HG02973 (cell line): ENCODE measurements at regions not wholly inside any gene's neighbourhood (a gene's known extent, or its start where the extent isn't known, plus 50 kb on each side); places are given as distances from the start of the nearest gene placed in this dataset.

Source experiments
- ATAC-seq: cut with Tn5 transposase; IDR thresholded peaks from one replicate; pipeline ENCODE4 v1.9.1; 2021; ENCODE audit warnings: moderate library complexity; ENCODE audit not compliant: unreplicated experiment

DNA sequence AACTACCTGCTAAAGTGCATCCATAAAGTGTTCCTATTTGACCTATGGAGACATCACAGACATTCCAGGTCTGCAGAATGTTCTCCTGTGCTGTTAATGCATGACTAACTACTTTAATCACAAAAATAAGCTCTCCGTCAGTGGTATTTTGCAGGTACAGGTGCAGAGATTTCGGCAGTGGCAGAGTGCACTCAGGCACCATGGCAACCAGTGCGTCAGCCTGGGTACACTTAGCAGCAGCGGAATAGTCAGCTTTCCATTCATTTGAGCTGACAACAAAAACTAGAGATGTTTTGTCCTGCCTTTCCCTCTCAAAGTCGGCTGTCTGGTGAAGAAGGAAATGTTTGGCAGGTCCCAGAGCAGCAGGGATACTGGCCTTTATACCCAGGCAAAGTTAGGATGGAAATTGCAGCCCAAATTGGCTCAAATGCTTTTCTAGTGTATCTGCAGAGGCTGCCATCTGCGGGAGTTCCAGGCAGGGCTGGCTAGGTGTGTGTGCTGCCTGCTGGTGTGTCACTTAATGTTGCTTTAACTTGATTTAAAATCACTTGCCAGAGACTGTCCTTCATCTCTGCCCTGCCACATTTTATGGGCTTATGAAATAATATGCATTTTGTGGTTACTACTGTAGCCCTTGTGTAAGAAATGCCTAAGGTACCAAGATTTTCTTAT, 195.8 kb downstream of the RAP2A start:
- no peak for ATAC-seq

DNA sequence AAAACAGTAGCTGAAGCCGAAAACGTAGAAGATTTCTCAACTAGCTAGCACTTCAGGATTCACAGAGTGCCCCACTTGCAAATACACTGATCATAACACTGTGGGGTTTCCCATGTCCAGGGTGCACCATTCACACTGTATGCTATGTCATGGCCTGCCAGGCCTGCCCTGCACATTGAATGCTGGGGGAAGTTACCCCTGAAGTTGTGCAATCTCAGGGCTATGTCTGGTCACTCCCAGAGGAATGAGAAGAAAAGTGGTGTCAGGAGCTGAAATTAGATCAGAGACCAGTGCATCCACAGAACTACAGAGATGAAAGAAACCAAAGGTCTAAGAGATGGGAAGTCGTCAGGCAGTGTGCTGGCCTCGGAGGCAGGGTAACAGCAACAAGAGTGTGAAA, 196.8 kb downstream of the RAP2A start:
- ATAC-seq: no peak

DNA sequence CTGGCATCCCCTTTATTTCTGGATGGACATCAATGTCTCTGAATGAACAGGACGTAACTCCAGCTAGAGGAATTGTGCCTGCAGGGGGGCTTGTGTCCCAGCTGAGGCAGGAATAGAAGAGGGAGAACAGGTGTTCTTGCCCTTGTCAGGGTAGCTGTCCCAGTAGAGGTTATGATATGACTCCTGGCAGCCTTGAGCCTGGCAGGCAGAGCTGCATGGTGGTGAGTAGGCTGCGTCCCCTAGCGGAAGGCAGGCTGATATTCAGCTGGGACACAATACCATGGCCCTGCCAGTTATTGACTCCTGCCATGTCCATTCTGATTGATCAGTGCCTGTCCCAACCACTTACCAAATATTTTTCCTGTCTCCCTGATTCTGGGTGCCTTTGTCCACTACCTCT, 197.2 kb downstream of the RAP2A start:
- no peak for ATAC-seq

DNA sequence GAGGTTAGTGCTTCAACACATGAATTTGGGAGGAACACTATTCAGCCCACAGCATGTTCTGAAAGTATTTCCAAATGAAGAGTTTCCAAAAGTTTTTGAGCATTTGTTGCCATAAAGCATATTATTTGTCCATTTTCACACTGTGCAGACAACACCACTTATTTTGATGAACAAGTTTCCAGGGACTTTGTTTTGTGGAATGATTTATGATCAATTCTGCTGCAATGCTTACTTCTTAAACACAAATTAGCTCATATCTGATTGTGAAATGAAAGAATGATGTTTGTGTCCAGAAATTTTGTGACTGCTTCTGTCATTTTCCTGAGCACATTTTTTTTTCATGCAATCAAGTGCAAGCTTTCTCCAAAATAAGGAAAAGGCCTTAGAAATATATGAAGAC, 205.3 kb downstream of the RAP2A start:
- ATAC-seq: no peak

DNA sequence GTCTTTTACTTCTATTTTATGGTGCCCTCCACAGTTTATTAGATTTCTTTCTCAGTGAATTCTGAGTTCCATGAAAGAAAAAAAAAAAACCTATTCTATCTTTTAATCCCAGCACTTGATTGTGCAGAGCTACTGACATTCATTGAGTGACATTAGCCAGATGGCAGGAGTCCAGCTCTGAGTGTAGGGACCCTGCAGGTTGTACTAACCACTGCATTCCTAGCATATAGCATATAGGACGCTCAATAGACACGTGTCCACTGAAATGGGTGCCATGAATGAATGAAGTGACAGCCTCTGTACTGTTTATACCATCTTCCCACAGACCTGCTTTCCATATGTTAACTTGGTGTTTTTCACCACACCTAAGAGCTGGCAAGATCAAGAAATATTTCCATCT, 206.3 kb downstream of the RAP2A start:
- ATAC-seq: no peak

DNA sequence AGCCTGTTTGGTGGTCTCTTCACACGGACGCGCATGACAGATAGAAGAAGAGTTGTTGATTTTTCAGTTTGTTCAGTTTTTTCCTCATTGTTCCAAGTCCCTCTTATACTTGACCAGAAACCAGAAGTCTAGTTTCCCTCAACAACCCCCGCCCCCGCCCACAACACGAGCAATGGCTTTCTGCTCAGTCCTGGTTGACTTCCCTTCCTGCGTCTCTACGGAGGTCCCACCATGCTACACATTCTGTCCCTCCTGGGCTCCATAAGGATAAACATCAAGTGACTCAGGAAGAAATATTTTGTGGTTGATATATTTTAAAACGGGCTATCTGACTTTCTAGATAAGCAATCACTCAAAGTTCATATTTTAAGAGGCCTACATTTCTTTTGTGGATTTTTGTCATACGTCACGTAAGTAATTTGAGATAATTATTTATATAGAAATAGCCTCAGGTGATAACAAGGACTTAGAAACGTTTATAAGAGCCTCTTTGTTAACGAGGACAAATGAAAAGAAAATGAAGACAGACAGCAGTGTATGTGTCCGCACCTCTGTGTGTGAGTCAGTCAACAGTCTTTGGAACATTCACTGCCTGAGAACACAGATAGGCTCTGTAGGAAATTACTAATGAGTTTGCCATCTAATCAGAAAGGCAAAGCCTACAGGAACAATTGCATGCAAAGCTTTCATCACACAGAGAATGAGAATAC, 214.4 kb downstream of the RAP2A start:
- no peak for ATAC-seq

DNA sequence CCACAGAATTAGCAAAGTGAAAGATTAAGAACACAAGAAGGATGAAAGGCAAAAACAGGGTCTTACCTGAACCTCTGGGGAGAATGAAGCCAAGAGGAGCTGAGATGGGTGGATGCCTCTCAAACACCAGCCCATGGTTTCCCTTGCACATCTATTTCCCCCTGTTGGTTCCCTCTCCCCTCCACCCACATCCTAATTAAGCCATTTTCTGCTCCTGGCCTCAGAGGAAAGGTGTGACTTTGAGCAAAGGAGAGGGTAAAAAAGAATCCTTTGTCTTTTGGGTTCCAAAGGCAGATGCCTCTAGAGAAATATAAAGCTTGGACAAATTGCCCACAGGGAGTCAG, 214.9 kb downstream of the RAP2A start:
- ATAC-seq: no peak

DNA sequence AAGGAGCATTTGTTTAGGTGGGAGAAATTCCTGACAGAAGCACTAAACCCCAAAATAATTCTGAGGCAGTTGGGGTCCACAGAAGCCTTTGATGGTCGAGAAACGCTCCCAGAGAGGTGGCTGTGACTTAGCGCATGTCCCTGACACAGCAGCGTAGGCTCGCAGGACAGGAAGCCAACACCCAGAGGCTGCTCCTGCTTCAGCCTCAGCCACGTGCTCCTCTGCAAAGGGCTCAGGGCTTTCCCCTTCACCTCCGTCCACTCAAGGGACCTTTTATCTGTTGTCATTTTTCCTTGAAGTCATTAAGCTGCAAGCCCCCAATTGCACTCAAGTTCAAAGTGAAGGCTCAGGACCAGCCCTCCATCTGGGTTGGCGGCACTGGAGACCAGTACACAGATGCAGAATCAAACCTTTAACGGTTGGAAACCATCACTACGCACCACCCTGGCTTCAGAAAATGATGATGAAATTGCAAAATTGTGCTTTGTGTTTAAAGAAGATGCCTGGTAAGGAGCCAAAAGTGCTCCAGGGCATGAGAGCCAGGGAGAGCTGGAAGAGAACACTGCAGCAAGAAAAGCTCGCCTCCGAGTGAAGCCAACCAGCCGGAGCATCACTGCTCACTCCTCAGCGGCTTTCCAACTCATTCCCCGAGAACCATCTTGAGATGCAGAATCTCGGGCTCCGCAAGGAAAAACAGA, 219.6 kb downstream of the RAP2A start:
- no peak for ATAC-seq

DNA sequence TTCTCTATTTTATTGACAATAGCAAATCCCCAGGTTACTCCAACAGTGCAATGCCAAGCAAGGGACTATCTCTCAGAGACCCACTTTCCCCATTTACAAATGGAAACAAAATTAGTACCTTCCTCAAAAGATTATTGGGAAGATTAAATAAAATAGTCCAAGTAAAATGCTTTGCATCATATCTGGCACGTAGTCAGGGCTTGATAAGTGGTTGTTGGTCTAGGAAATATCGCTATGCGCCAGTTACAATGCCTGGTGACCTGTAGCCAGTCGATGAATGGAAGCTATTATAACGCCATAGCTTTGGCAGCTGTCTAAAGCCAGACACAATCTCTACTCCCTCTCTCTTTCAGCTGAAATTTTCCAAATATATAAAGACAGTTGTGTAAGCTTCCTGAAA, 220.3 kb downstream of the RAP2A start:
- no peak for ATAC-seq

DNA sequence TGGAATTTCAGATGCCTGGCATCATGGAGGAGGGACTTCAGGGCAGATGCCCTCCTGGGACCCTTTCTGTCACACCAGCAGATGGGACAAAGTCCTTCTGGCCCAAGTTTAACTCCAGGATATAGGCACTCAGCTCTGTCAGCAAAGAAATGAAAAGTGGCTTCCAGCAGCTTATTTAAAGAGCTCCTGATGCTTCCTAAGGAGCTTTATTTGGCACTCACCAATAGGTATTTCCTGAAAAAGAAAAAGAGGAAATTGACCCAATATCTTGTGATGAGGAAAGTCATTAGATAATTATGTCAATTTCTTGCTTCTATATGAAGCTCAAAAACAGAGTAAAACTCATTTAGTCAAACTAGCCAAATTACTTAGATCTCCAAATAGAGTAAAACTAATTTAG, 224.6 kb downstream of the RAP2A start:
- ATAC-seq: no peak

DNA sequence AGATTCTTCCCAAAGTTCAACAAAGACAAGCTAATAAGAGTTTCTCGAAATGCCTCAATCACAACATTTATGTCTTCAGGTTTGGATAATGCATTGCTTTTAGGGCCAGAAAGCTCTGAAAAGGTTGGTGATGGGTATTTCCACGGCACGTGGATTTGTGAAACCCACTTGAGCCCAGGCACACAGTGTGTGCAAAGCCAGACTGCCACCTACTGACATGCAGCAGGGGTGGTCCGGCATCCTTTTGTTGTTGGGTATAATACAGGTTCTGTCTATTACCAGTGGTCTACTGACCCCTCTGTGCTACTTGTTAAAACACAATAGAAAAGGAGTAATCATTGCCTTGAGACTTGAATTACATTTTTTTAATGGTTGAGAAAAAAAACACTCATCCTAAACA, 225.6 kb downstream of the RAP2A start:
- ATAC-seq: no peak

DNA sequence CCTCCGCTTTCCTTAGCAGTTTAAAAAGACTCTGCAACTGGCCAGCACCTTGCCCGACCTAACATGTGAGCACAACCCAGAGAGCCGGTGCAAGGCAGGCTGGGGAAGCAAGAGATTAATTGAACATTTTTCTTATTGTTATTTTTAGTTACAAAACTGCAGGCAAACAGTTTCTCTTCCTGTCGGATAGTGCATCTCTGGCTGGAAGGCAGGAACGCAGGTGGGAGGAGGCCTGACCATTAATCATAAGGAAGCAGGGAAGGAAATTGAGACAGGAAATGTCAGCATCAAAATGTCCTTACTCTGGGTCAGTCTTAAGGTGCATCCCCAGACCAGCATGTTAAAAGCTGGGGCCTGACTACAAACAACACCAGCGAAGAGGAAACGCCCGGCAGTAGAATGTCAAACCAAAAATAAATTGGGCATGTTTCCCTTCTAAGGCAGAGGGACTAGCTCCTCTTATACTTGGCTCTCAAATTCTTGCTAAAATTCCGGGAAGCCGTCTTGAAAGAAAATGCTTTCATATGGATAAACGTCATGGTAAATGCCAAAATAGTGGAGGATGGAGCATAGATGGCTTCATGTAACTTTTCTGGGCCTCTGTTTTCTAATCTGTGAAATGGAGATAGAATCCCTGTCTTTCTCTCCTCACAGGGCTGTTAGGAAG, 226.8 kb downstream of the RAP2A start:
- ATAC-seq: no peak

DNA sequence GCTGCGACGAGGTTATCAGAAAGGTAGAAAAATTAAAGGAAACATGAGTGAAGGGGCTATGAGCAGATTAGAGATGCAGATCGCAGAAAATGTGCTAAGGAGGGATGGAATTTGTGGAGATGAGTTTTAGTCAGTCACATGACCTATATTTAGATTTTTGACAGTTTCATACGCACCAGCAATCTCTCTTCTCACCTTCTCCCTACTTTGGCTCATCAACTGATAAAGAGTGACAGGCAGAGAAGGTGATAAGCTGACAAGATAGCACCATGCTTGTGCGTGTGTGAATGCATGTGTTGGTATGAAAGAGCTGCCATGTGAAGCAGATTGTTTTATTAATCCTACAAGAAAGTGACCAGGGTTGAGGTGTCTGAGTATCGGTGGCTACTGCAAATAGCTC, 252.6 kb downstream of the RAP2A start:
- ATAC-seq: no peak

DNA sequence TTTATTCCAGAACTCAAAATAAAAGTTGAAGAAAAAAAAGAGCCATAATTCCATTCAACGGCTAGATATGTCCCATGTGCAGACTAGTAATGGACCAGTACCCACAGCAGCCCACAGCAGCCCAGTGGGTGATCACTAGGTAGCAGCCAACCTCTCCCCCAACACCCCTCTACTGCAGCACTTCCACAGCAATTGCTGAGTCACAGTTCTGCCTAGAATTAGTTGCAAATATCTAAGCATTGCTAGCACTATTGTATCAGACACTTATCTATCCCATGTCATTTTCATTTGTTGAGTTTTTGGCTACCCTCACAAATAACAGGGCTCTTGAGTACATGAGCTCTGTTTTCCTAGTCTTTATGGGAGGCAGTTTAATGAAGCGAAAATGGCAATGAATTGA, 258.7 kb downstream of the RAP2A start:
- no peak for ATAC-seq

DNA sequence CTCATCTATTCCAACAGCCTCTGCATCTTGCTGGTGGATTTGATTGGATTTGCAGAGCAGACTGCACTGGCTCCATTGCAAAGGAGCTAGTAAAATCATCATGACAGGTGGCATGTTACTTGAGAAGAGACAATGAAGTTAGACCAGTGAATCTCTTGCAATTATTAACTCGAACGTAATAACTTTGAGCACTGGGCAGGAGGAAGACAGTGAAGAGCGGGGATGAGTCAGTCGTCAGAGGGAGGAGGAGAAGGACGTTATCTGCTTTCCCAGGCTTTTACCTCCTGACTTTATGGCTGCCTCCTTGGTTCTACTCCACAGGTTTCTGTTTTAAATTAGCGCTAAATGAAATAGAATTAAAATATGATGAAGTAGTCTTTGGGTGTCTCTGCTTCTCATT, 257.8 kb upstream of the IPO5 start:
- no peak for ATAC-seq

DNA sequence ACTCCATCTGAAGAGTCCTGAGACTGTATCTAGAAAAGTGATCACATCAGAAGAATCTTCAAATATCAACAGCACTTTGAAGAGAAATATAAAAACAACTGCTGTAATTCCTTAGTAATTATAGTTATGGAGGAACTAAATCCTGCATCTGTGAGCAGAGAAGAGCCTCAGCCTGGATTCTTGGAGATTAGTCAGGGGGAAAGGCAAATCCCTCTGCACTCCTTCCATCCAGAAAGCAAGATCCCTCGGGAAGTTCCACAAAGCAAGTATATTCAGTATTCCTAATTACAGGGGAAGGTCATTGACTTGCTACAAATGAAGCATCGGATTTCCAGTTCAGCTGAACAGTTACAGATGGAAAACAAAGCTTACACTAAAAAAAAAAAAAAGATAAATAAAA, 256.6 kb upstream of the IPO5 start:
- ATAC-seq: no peak

DNA sequence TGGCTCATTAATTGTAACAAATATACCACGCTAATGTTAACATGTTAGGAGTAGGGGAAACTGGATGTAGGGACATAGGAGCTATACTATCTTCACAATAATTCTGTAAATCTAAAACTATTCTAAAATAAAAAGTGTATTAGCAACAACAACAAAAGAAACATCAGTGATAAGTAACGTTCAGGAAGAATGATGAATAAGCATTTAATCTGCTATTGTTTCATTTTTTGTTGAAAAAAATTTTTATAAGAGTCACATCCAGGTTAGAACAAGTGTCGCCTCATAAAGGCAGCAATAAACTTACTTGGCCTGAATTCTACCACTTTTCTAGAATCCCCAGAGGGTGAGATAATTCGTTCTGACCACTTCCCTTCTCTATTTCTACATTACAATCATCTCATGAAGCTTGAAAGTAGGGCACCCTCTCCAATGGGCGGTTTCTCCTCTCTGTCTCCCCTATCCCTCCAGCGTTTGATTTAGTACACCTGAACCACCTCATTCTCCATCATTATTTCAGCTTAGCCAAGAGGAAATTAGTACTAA, 253.1 kb upstream of the IPO5 start:
- ATAC-seq: no peak

DNA sequence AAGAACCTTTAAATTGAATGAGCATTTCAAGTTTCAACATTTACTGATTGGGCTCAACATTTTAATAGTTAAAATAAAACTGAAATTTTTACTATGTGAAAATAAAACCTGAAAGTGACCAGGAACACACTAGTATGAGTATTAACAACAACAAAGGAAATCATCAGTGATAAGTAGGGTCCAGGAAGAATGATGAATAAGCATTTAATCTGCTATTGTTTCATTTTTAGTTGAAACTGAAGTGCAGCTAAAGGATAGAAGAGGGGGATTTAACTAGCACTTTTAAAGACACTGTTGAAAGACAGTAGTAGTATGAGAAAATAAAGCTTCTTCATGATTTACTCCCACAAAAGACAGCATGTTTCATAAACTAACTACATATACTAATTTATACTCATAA, 250.9 kb upstream of the IPO5 start:
- ATAC-seq: no peak

DNA sequence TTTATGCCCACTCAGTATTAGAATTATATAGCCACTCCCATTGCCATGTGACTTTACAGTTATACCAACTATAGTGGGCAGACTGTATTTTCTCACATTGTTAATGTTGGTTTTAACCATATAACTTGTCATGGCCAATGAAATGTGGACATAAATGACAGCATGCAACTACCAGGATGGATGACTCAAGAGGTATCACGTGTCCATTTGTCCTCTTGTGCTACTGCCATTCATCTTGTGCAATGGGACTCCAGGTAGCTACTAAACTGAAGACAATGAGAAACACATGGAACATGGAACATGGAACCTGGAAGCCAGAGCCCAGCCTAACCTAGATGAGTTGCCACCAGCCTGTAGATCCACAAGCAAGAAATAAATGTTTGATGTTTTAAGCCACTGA, 242.7 kb upstream of the IPO5 start:
- ATAC-seq: no peak

DNA sequence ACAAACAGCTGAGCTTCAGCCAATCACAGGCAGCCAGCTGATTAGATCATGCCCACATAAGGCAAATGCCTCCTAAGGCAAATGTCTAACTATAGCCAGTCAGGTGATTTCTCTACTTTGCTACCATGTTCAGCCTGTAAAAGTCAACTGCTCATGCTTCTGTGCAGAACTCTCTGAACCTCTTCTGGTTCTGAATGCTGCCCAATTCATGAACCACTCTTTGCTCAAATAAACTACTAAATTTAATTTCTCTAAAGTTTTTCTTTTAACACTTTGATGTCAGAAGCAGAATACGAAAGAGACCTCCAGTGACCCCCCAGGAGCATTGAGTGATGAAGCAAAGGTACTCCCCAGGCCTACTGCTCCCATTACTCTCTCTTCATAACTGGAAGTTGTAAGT, 240.7 kb upstream of the IPO5 start:
- ATAC-seq: no peak

DNA sequence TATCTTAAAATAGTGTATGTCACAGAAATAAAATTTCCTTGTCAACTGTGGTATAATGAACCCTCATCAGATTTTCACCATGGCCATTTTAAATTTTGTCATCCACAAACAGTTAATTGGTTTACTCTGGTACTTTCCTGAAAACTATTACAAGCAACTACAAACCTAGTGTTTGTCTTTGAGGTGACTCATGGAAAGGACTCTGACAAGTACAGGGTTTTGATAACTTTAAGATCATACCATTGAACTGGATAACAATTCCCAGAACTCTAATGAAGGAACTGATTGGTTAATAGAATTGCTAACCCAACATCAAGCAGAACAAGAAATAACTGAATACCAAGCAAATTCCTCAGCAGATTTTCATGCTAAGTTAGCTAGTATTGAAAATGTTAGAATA, 237.7 kb upstream of the IPO5 start:
- no peak for ATAC-seq

DNA sequence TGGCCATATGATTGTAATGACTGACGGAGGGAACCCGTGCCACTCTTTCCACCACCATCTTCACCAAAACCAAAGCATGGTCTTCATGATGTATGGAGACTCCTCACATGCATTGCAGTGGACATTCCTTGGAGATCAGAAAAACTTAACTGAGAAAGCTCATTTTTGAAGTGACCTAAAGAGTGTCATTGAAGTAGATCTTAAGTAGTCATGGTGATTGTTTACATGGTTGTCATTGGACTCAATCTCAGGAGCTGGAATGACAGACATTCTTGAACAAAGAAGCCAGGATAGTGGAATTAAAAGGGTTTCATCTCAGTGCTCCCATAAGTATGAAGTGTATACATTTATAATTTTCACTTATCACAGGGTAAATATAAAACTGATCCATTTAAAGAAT, 236.7 kb upstream of the IPO5 start:
- ATAC-seq: no peak
